Non-pigmented ciliary epithelial cell (primary cell): ENCODE measurements at regions not wholly inside any gene's neighbourhood (a gene's known extent, or its start where the extent isn't known, plus 50 kb on each side); places are given as distances from the start of the nearest gene placed in this dataset.

Experiments
- DNase-seq: peaks from one replicate; pipeline ENCODE4 v3.0.0-alpha.2; 2010; ENCODE audit warnings: low read depth

DNA sequence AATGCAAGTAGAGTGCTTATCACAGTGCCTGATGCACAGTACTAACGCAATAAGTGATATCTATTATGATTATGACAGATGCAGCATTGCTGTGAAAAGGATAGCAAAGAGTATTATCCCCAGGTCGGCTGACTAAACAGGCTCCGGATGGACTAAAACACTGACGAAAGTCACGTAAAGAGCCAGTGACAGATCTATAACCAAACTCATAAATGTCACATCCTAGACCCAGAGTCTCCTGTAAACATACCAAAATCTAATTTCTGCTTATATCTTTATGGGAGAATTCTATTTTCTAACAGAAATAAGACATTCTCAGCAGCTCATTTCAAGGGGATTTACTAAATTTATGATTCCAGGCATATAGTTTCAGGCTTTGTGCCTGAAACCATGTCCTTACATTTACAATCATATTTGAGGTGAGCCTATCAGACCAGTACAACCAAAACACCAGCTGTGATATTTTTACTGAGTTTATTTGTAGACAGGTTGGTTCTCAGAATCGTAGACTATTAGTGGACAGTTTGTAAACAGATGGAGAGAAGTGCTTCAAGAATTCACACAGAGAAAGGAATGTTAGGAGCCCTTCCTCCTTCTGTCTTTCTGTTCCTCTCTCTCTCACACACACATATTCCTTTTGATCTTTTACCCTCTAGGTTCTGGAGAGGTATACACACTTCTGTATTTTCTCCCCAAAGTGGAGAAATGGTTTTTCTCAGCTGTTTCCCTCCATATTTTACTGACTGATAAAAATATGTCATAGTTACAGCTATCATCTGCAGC, 52.4 kb upstream of the WDR26 start:
- no peak for DNase-seq

GRCh38 chr1:224488806-224489499, 54.4 kb upstream of the WDR26 start:
- DNase-seq, result no peak

DNA sequence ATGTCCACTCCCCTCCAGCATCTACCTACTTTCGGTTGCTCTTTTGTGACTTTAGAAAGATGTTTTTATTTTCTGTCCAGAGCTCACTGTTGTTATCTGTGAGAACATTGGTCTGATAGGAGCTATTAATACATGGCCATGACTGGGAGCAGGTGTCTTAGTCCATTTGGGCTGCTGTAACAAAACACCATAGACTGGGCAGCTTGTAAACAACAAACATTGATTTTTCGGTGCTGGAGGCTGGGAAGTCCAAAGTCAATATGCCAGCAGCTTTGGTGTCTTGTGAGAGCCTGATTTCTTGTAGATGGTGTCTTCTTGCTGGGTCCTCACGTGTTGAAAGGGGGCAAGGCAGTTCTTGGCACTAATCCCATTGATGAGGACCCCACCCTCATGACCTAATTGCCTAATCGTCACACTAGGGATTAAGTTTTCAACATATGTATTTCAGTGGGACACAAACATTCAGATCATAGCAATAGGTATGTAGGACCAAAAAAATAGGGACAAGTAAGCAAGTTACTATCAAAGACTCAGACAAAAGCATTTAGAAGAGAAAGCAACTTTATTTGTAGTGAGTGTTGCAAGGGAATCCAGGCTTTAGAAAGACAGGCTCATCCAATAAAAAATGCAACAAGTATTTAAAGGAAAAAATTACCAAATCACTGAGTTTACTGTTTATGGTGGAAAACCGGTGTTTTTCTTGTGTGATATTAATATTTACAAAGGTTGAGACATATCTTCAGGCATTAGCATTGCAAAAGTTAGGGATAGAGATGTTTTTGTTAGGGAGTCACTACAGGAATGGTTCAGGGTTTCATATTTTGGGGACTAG, 55.2 kb upstream of the WDR26 start:
- DNase-seq, result no peak

DNA sequence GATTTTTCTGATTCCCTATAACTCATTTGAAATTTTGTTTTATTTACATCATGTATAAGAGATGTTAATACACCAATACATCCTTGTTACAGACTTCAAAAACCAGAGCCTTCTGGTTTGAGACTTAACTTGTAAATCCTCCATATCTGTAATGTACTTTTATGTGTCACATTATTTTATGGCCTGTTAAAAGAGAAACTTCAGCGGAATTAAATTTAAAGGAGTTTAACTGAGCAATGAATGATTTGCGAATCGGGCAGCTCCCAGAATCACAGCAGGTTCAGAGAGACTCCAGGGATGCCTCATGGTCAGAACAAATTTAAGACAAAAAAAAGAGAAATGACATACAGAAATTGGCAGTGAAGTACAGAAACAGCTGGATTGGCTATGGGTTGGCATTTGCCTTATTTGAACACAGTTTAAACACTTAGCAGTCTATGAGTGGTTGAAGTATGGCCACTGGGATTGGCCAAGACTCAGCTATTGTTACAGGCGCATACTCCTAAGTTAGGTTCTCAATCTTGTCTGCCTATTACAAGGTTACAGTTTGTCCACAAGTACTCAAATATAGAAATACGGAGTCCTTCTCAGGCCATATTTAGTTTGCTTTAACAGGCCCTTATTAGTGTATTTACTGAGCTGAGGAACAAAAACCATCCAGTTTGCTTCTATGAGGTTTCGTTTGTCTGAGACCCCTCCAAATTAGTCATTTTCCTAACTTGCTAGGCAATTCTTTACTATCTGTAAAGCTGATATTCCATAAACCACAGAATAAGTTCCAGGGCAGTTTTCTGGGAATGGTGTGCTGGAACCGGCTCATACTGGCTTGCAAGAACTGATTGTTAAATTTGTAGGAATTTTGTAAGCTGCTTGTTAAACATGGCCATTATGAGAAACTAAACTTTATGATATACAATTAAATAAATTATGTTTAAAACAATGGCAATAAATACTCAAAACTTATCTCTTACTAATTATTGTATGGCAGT, 56.2 kb upstream of the WDR26 start:
- DNase-seq, result no peak

- no peak for DNase-seq
Observed at GRCh38 chr1:224492015-224492414, 57.4 kb upstream of the WDR26 start.

GRCh38 chr1:224492632-224493031, 58.0 kb upstream of the WDR26 start:
- no peak for DNase-seq

DNA sequence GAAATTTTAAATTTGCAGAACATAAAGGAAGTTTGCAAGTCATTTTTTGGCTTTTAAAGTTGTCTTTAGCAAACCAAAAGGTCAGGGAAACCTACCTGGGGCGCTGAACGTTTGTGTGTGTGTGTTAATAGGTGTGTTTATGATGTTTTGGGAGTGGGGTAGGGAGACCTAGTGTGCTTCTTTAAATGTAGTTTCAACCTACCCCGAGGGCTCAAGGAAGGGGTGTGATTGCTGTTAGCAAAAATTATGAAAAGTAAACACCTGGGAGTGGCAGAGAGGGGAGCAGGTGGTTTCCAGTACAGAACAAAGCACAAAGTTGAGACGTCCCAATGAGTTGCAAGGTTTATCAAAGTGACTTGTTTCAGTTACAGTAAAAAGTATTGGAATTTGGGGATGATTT, 58.7 kb upstream of the WDR26 start:
- DNase-seq, result no peak

GRCh38 chr1:224494343-224494742, 59.7 kb upstream of the WDR26 start:
- DNase-seq, result no peak

GRCh38 chr1:224495866-224496265, 61.3 kb upstream of the WDR26 start:
- DNase-seq, result no peak

- DNase-seq, result no peak
Observed at GRCh38 chr1:224496826-224497225, 62.2 kb upstream of the WDR26 start.

GRCh38 chr1:224497714-224498573, 63.3 kb upstream of the WDR26 start:
- peak; percentile 70 for DNase-seq

- peak; percentile 58 for DNase-seq
Observed at GRCh38 chr1:224498574-224499170, 64.1 kb upstream of the WDR26 start.

GRCh38 chr1:224499204-224499603, 64.6 kb upstream of the WDR26 start:
- DNase-seq, result no peak

- DNase-seq, result no peak
Observed at GRCh38 chr1:224500796-224501195, 66.2 kb upstream of the WDR26 start.

GRCh38 chr1:224501836-224502235, 67.2 kb upstream of the WDR26 start:
- DNase-seq, result no peak

- DNase-seq, result no peak
Observed at GRCh38 chr1:224502459-224503160, 68.0 kb upstream of the WDR26 start.

DNA sequence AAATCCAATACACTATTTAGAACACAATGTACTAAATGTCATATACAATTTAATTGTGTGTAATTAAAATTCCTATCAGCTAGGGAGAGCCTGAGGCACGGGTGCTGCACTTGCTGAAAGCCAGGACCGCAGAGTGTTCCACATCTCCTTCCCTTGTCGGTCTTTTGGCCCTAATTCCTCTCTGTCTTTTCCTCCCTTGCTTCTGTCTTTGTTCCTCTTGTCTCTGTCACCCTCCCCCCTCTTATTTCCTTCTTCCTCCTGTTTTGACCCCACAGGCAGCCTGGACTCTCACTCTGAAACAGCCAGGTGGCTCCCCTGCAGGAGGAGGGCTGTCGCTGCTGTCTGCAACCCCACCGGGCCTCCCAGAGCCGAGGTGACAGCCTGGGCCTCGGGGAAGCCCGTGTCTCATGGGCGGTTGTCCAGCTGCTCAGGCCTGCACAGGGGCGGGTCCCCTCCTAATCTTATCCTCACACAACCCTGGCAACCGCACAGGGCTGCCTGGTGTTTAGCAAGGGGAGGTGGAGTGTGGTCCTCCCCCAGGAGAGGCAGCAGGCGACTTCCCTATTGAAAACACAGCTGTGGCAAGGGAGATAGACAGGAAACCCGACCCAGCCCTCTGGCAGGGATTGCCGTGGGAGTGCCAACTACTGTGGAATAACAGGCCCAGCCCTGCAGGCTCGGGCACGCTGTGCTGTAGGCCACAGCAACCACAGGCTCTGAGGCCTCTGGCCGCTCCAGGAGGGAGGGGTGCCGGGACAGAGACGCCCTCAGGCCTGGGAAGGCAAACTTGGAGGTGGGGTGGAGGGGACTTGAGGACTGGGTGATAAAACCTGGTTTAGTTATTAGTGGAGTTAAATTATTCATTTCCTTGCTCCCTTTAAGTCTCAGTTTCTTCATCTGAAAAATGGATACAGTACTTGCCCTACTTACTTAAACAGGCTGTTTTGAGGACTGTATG, 68.8 kb upstream of the WDR26 start:
- DNase-seq, result no peak

- DNase-seq, result no peak
Observed at GRCh38 chr1:224504297-224505041, 69.9 kb upstream of the WDR26 start.
